ENCODE measurements at regions not wholly inside any gene's neighbourhood (a gene's known extent, or its start where the extent isn't known, plus 50 kb on each side); places are given as distances from the start of the nearest gene placed in this dataset.

- H3K36me3 ChIP-seq (ENCODE audit: control insufficient read depth, insufficient read depth, low read length), result no peaks in the 10 kb centered on the region
- no peak overlapping the region for H3K27ac ChIP-seq (ENCODE audit: low read length)
- Mint-ChIP-seq H3K36me3 (no peaks in the 10 kb centered on the region), H3K9me3 (peaks cover 3% of the 10 kb centered on the region in 2 donors), H3K27me3 (ENCODE audit: low read depth in 2 of 2) (no peaks in the 10 kb centered on the region), H3K4me3 (no peak overlapping the region), H3K27ac (no peak overlapping the region), H3K4me1 (no peaks in the 10 kb centered on the region)
- H3K9me3 ChIP-seq (ENCODE audit: control insufficient read depth, insufficient read depth, low read length), result no peaks in the 10 kb centered on the region
- DNase-seq, result no peak
- intact Hi-C loops (cut with micrococcal nuclease), result no loop called here
- no peaks in the 10 kb centered on the region for H3K27me3 ChIP-seq (ENCODE audit: control insufficient read depth, insufficient read depth, low read length)
- H3K4me3 ChIP-seq (ENCODE audit: low read length), result no peak overlapping the region
- ATAC-seq, result no peak
- TF ChIP-seq, protein P1, sequence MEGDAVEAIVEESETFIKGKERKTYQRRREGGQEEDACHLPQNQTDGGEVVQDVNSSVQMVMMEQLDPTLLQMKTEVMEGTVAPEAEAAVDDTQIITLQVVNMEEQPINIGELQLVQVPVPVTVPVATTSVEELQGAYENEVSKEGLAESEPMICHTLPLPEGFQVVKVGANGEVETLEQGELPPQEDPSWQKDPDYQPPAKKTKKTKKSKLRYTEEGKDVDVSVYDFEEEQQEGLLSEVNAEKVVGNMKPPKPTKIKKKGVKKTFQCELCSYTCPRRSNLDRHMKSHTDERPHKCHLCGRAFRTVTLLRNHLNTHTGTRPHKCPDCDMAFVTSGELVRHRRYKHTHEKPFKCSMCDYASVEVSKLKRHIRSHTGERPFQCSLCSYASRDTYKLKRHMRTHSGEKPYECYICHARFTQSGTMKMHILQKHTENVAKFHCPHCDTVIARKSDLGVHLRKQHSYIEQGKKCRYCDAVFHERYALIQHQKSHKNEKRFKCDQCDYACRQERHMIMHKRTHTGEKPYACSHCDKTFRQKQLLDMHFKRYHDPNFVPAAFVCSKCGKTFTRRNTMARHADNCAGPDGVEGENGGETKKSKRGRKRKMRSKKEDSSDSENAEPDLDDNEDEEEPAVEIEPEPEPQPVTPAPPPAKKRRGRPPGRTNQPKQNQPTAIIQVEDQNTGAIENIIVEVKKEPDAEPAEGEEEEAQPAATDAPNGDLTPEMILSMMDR (IDR thresholded peaks at IDR 0.05), result no peak
- 86% methylated on average over 1 of the region's 1 CpG for WGBS (ENCODE audit: insufficient coverage)
- H3K4me1 ChIP-seq (ENCODE audit: control insufficient read depth, insufficient read depth, low read length), result no peaks in the 10 kb centered on the region
Measured at GRCh38 chr5:136638084-136638483, 272.7 kb upstream of the TRPC7 start.

DNA sequence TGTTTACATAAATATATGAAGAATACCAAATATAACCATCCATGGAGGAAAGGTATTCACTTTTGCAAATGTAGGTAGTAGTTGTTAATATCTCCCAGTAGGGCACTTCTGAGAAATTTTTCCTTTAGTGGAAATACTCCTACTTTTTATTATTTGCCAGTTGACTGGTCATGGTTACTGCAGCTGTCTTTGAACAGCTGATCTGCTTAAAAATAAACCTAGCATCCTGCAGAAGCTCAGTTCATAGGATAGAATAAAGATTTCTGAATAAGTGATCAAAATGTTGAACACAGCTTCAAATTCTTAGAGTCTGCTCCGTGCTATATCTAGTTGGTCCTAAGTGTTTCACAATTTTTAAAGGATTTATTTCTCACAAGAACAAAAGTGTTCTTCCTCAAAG lies 270.7 kb upstream of the TRPC7 start:
- Mint-ChIP-seq H3K9me3 (peaks cover 3% of the 10 kb centered on the region in 2 donors), H3K36me3 (no peaks in the 10 kb centered on the region), H3K27ac (no peak overlapping the region), H3K4me3 (no peak overlapping the region), H3K27me3 (ENCODE audit: low read depth in 2 of 2) (no peaks in the 10 kb centered on the region), H3K4me1 (no peaks in the 10 kb centered on the region)
- no peak for ATAC-seq
- intact Hi-C loops (cut with micrococcal nuclease), result no loop called here
- no peaks in the 10 kb centered on the region for H3K4me1 ChIP-seq (ENCODE audit: control insufficient read depth, insufficient read depth, low read length)
- H3K27ac ChIP-seq (ENCODE audit: low read length), result no peak overlapping the region
- H3K27me3 ChIP-seq (ENCODE audit: control insufficient read depth, insufficient read depth, low read length), result no peaks in the 10 kb centered on the region
- H3K9me3 ChIP-seq (ENCODE audit: control insufficient read depth, insufficient read depth, low read length), result no peaks in the 10 kb centered on the region
- whole genome bisulfite sequencing (ENCODE audit: insufficient coverage), result 63% methylated on average over 1 of the region's 1 CpG
- TF ChIP-seq, protein P1 (IDR thresholded peaks at IDR 0.05), result no peak
- DNase-seq, result no peak
- no peak overlapping the region for H3K4me3 ChIP-seq (ENCODE audit: low read length)
- no peaks in the 10 kb centered on the region for H3K36me3 ChIP-seq (ENCODE audit: control insufficient read depth, insufficient read depth, low read length)

DNA sequence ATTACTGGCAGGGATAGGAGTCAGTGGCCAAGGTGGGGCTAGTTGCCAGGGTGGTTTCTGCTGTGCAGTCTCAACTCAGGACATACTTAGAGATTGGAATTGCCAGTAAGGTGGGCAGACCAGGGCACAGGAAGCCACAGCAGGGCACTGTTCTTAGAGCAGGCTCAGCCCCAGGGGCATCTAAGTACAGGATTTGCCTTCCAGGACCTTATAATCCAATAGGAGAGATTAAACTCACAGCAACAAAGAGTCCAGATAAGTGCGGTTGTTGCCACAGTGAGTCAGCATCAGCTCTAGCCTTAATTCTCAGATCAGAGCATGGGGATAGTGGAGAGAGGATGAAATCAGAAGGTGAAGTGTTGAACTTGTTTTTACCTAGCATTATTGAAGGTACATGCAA lies 265.8 kb upstream of the TRPC7 start:
- no peak overlapping the region for H3K4me3 Mint-ChIP-seq
- intact Hi-C loops (cut with micrococcal nuclease), result no loop called here
- no peaks in the 10 kb centered on the region for H3K4me1 Mint-ChIP-seq
- no peaks in the 10 kb centered on the region for H3K36me3 ChIP-seq (ENCODE audit: control insufficient read depth, insufficient read depth, low read length)
- TF ChIP-seq, protein P1 (IDR thresholded peaks at IDR 0.05), result no peak
- ATAC-seq (peak in 1 of 3 donors; percentile 46), DNase-seq (no peak)
- H3K9me3 ChIP-seq (ENCODE audit: control insufficient read depth, insufficient read depth, low read length), result no peaks in the 10 kb centered on the region
- H3K27me3 Mint-ChIP-seq (ENCODE audit: low read depth in 2 of 2), result no peaks in the 10 kb centered on the region
- H3K27ac ChIP-seq (ENCODE audit: low read length), result no peak overlapping the region
- no peaks in the 10 kb centered on the region for H3K27me3 ChIP-seq (ENCODE audit: control insufficient read depth, insufficient read depth, low read length)
- no peaks in the 10 kb centered on the region for H3K36me3 Mint-ChIP-seq
- H3K4me1 ChIP-seq (ENCODE audit: control insufficient read depth, insufficient read depth, low read length), result no peaks in the 10 kb centered on the region
- H3K9me3 Mint-ChIP-seq, result peaks cover 0 to 9% of the 10 kb centered on the region in 2 donors
- no peak overlapping the region for H3K27ac Mint-ChIP-seq
- H3K4me3 ChIP-seq (ENCODE audit: low read length), result no peak overlapping the region
- 67% methylated on average over 1 of the region's 1 CpG for WGBS (ENCODE audit: insufficient coverage)

DNA sequence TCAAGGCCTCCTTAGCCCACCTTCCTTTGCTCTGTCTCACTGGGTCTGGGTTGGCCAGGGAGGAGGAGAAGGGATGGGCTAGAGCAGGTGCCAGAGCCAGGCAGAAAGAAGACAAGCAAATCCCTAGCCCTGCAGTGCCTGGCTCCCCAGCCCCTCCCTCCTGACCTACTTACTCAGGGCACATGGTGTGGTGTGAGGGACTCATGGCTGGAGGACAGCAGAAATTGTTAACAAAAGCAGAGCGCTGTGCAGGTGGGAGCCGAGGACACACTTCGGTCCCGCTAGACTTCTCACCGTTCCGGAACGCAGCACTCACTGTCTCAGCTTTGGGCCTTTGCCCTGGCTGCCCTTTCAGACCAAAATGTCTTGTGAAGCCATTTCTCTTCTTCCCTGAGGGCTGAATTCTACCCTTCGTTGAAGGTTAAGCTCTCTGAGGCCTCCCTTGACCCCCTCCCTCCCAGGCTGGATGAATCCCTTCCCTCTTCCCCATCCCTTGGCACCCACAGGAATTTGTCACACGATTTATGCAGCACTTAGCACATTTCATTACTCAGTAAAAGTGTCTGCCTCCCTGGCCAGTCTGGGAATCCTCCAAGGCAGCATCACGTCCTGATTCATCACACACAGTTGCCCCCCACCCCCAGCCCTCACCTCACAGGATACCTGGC lies 263.9 kb upstream of the TRPC7 start:
- no peaks in the 10 kb centered on the region for H3K36me3 Mint-ChIP-seq
- Histone ChIP-seq H3K27me3 (ENCODE audit: control insufficient read depth, insufficient read depth, low read length) (no peaks in the 10 kb centered on the region), H3K4me1 (ENCODE audit: control insufficient read depth, insufficient read depth, low read length) (no peaks in the 10 kb centered on the region), H3K9me3 (ENCODE audit: control insufficient read depth, insufficient read depth, low read length) (no peaks in the 10 kb centered on the region), H3K36me3 (ENCODE audit: control insufficient read depth, insufficient read depth, low read length) (no peaks in the 10 kb centered on the region), H3K4me3 (ENCODE audit: low read length) (no peak overlapping the region), H3K27ac (ENCODE audit: low read length) (no peak overlapping the region)
- H3K27ac Mint-ChIP-seq, result no peak overlapping the region
- H3K4me1 Mint-ChIP-seq, result no peaks in the 10 kb centered on the region
- H3K27me3 Mint-ChIP-seq (ENCODE audit: low read depth in 2 of 2), result no peaks in the 10 kb centered on the region
- no peak for DNase-seq
- TF ChIP-seq, protein P1 (IDR thresholded peaks at IDR 0.05), result no peak
- intact Hi-C loops (cut with micrococcal nuclease), result no loop called here
- peaks cover 0 to 9% of the 10 kb centered on the region in 2 donors for H3K9me3 Mint-ChIP-seq
- WGBS (ENCODE audit: insufficient coverage), result 87% methylated on average over 10 of the region's 10 CpGs
- no peak overlapping the region for H3K4me3 Mint-ChIP-seq
- no peak for ATAC-seq

Data from natural killer cell (primary cell).